K562 (cell line): ENCODE measurements at regions not wholly inside any gene's neighbourhood (a gene's known extent, or its start where the extent isn't known, plus 50 kb on each side); places are given as distances from the start of the nearest gene placed in this dataset.
"Not testable (repeated sequence)": the region's sequence is repeated elsewhere in the genome, so short reads cannot be mapped to it uniquely, and the experiment has no call there.

Source experiments
- CTCF ChIP-seq, 3 experiments: IDR thresholded peaks in 2 of 3; conservative IDR thresholded peaks in 1 of 3; 2 replicates each; pipeline ENCODE4 v1.5.1; 2011 to 2012; ENCODE audit warnings: low read length in 3 of 3, mild to moderate bottlenecking in 3 of 3, control low read depth in 2 of 3, improper control_type of control experiment in 1 of 3, inconsistent platforms in 1 of 3, low read depth in 1 of 3, mixed read lengths in 1 of 3, moderate library complexity in 1 of 3; ENCODE audit not compliant: insufficient read depth in 2 of 3
- ELF1 ChIP-seq: fragments of 200-800 bp; sonication (Bioruptor generic); IDR thresholded peaks from 2 replicates; pipeline ENCODE4 v1.6.1; 2016; ENCODE audit warnings: missing genetic modification characterization, missing compliant biosample characterization
- RERE ChIP-seq: sonication (generic); formaldehyde crosslinking; IDR thresholded peaks from 2 replicates; pipeline ENCODE4 v1.8.0; 2023; ENCODE audit warnings: missing genetic modification reagents, mild to moderate bottlenecking, borderline replicate concordance
- ZNF79 ChIP-seq: fragments of 250-450 bp; sonication (Bioruptor Pico); IDR thresholded peaks from 2 replicates; pipeline ENCODE4 v1.4.0; 2020; ENCODE audit warnings: low read depth, mild to moderate bottlenecking, moderate library complexity

- not testable (repeated sequence) for TF ChIP-seq CTCF (IDR thresholded peaks at IDR 0.05 in 2 of 3, conservative IDR thresholded peaks at IDR 0.05 in 1 of 3; ENCODE audit: insufficient read depth in 2 of 3, low read depth in 1 of 3, low read length in 3 of 3); RERE (CRISPR knock-in tag); ZNF79 (CRISPR knock-in tag); ELF1 (tag)
Observed at GRCh38 chr1:208739636-208740035, 495.5 kb upstream of the PLXNA2 start.
